ES-I3 (cell line): ENCODE measurements at regions not wholly inside any gene's neighbourhood (a gene's known extent, or its start where the extent isn't known, plus 50 kb on each side); places are given as distances from the start of the nearest gene placed in this dataset.
"Not testable (repeated sequence)": the region's sequence is repeated elsewhere in the genome, so short reads cannot be mapped to it uniquely, and the experiment has no call there.

Source experiments
- H3K36me3 ChIP-seq: 2 replicates; pipeline ENCODE4 v1.6.1; 2013; ENCODE audit warnings: mild to moderate bottlenecking, low read length, control low read depth, moderate library complexity; ENCODE audit not compliant: insufficient read depth
- H3K4me1 ChIP-seq: 2 replicates; pipeline ENCODE4 v1.6.1; 2013; ENCODE audit warnings: mild to moderate bottlenecking, control low read depth, low read length; ENCODE audit not compliant: insufficient read depth
- H3K9ac ChIP-seq: 2 replicates; pipeline ENCODE4 v1.6.1; 2013; ENCODE audit warnings: low read depth, mild to moderate bottlenecking, low read length, moderate library complexity
- H3K9me3 ChIP-seq: 2 replicates; pipeline ENCODE4 v1.6.1; 2013; ENCODE audit warnings: mild to moderate bottlenecking, low read length, moderate library complexity; ENCODE audit not compliant: control insufficient read depth, insufficient read depth

- Histone ChIP-seq H3K4me1 (peaks cover 8% of the 10 kb centered on the region), H3K36me3 (no peaks in the 10 kb centered on the region), H3K9me3 (no peaks in the 10 kb centered on the region), H3K9ac (no peak overlapping the region)
Measured at GRCh38 chr2:8498994-8499393, 182.9 kb upstream of the ID2 start.

- Histone ChIP-seq H3K36me3 (no peaks in the 10 kb centered on the region), H3K4me1 (no peaks in the 10 kb centered on the region), H3K9ac (no peak overlapping the region), H3K9me3 (no peaks in the 10 kb centered on the region)
Measured at GRCh38 chr2:8500124-8501054, 181.5 kb upstream of the ID2 start.

- no peaks in the 10 kb centered on the region for H3K4me1 ChIP-seq
- no peaks in the 10 kb centered on the region for H3K36me3 ChIP-seq
- no peak overlapping the region for H3K9ac ChIP-seq
- no peaks in the 10 kb centered on the region for H3K9me3 ChIP-seq
Measured at GRCh38 chr2:8501061-8501720, 180.7 kb upstream of the ID2 start.

GRCh38 chr2:8502316-8502715, 179.5 kb upstream of the ID2 start:
- H3K9me3 ChIP-seq: no peaks in the 10 kb centered on the region
- H3K9ac ChIP-seq: no peak overlapping the region
- H3K36me3 ChIP-seq: no peaks in the 10 kb centered on the region
- H3K4me1 ChIP-seq: no peaks in the 10 kb centered on the region

GRCh38 chr2:8505311-8505920, 176.4 kb upstream of the ID2 start:
- Histone ChIP-seq H3K9me3 (no peaks in the 10 kb centered on the region; the same call in 1 of the 2 replicates), H3K9ac (no peak overlapping the region), H3K36me3 (no peaks in the 10 kb centered on the region), H3K4me1 (no peaks in the 10 kb centered on the region)

GRCh38 chr2:8506746-8507145, 175.1 kb upstream of the ID2 start:
- H3K9ac ChIP-seq: no peak overlapping the region
- H3K4me1 ChIP-seq: no peaks in the 10 kb centered on the region
- no peaks in the 10 kb centered on the region for H3K36me3 ChIP-seq
- H3K9me3 ChIP-seq: no peaks in the 10 kb centered on the region; the same call in 1 of the 2 replicates

GRCh38 chr2:8508766-8509165, 173.1 kb upstream of the ID2 start:
- Histone ChIP-seq H3K9me3 (no peaks in the 10 kb centered on the region; the same call in 1 of the 2 replicates), H3K36me3 (no peaks in the 10 kb centered on the region)

GRCh38 chr2:8509621-8510020, 172.2 kb upstream of the ID2 start:
- Histone ChIP-seq H3K4me1 (no peaks in the 10 kb centered on the region), H3K9ac (no peak overlapping the region), H3K36me3 (no peaks in the 10 kb centered on the region), H3K9me3 (no peaks in the 10 kb centered on the region; the same call in 1 of the 2 replicates)

More at GRCh38 chr2:8508766-8509165, 173.1 kb upstream of the ID2 start:
- Histone ChIP-seq H3K4me1 (no peaks in the 10 kb centered on the region), H3K9ac (no peak overlapping the region)

- not testable (repeated sequence) for H3K36me3 ChIP-seq, H3K4me1 ChIP-seq, H3K9me3 ChIP-seq, H3K9ac ChIP-seq
Measured at GRCh38 chr2:8510055-8510454, 171.8 kb upstream of the ID2 start.

GRCh38 chr2:8510519-8510918, 171.3 kb upstream of the ID2 start:
- H3K9ac ChIP-seq: no peak overlapping the region
- no peaks in the 10 kb centered on the region; the same call in 1 of the 2 replicates for H3K9me3 ChIP-seq
- H3K4me1 ChIP-seq: no peaks in the 10 kb centered on the region

GRCh38 chr2:8511868-8512612, 169.8 kb upstream of the ID2 start:
- H3K36me3 ChIP-seq: no peaks in the 10 kb centered on the region
- no peaks in the 10 kb centered on the region; the same call in 1 of the 2 replicates for H3K9me3 ChIP-seq
- no peaks in the 10 kb centered on the region for H3K4me1 ChIP-seq
- H3K9ac ChIP-seq: no peak overlapping the region

More at GRCh38 chr2:8510519-8510918, 171.3 kb upstream of the ID2 start:
- H3K36me3 ChIP-seq: no peaks in the 10 kb centered on the region

- Histone ChIP-seq H3K9ac (no peak overlapping the region), H3K4me1 (no peaks in the 10 kb centered on the region), H3K9me3 (no peaks in the 10 kb centered on the region; the same call in 1 of the 2 replicates), H3K36me3 (no peaks in the 10 kb centered on the region)
Measured at GRCh38 chr2:8513601-8514273, 168.1 kb upstream of the ID2 start.

- Histone ChIP-seq H3K36me3 (no peaks in the 10 kb centered on the region), H3K4me1 (no peaks in the 10 kb centered on the region), H3K9ac (no peak overlapping the region)
Measured at GRCh38 chr2:8514274-8514662, 167.6 kb upstream of the ID2 start.

More at GRCh38 chr2:8514274-8514662, 167.6 kb upstream of the ID2 start:
- no peaks in the 10 kb centered on the region; the same call in 1 of the 2 replicates for H3K9me3 ChIP-seq
